HUES64 (cell line): ENCODE measurements at regions not wholly inside any gene's neighbourhood (a gene's known extent, or its start where the extent isn't known, plus 50 kb on each side); places are given as distances from the start of the nearest gene placed in this dataset.

Source experiments
- H3K27ac ChIP-seq: 2 replicates; pipeline ENCODE4 v1.7.0; 2013; ENCODE audit warnings: low read depth, low read length, inconsistent platforms
- H3K27me3 ChIP-seq: 2 replicates; pipeline ENCODE4 v1.6.1; 2013; ENCODE audit warnings: mild to moderate bottlenecking, low read length; ENCODE audit not compliant: insufficient read depth
- H3K36me3 ChIP-seq: 2 replicates; pipeline ENCODE4 v1.6.1; 2013; ENCODE audit warnings: mild to moderate bottlenecking, low read length; ENCODE audit not compliant: insufficient read depth
- H3K4me1 ChIP-seq: 2 replicates; pipeline ENCODE4 v1.6.1; 2013; ENCODE audit warnings: mild to moderate bottlenecking, low read length, moderate library complexity; ENCODE audit not compliant: insufficient read depth
- H3K4me3 ChIP-seq: 2 replicates; pipeline ENCODE4 v1.5.1; 2013; ENCODE audit warnings: mild to moderate bottlenecking, low read length, moderate library complexity
- H3K9ac ChIP-seq: 2 replicates; pipeline ENCODE4 v1.6.1; 2013; ENCODE audit warnings: mild to moderate bottlenecking, low read depth, low read length
- H3K9me3 ChIP-seq: 2 replicates; pipeline ENCODE4 v1.6.1; 2013; ENCODE audit warnings: low read depth, low read length; ENCODE audit not compliant: insufficient read depth
- WGBS: fragments of 150-250, 120-280 bp; methylation state at CpG from one replicate; pipeline ENCODE4 v1.1.7; 2013; ENCODE audit warnings: missing lambda C conversion rate; 5-methylcytosine and 5-hydroxymethylcytosine counted together

DNA sequence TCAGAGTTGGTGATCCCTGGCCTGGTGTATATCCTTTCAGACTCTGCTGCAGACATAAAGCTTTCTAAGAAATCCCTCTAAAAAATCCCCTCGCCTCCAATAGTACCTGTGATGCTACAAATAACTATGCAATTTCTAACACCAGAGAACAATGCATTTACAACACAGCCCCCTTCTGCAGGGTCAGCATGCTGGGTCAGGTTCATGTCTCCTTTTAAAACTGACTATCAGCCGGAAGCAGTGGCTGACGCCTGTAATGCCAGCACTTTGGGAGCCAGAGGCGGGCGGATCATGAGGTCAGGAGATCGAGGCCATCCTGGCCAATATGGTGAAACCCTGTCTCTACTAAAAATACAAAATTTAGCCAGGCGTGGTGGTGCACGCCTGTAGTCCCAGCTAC lies 77.0 kb upstream of the SPATA12 start:
- no peaks in the 10 kb centered on the region for H3K36me3 ChIP-seq
- H3K27me3 ChIP-seq: no peaks in the 10 kb centered on the region
- H3K9ac ChIP-seq: no peak overlapping the region
- 91% methylated on average over 8 of the region's 8 CpGs for WGBS
- H3K9me3 ChIP-seq: no peaks in the 10 kb centered on the region
- H3K27ac ChIP-seq: no peak overlapping the region
- H3K4me3 ChIP-seq: no peak overlapping the region
- H3K4me1 ChIP-seq: peaks cover 9% of the 10 kb centered on the region

DNA sequence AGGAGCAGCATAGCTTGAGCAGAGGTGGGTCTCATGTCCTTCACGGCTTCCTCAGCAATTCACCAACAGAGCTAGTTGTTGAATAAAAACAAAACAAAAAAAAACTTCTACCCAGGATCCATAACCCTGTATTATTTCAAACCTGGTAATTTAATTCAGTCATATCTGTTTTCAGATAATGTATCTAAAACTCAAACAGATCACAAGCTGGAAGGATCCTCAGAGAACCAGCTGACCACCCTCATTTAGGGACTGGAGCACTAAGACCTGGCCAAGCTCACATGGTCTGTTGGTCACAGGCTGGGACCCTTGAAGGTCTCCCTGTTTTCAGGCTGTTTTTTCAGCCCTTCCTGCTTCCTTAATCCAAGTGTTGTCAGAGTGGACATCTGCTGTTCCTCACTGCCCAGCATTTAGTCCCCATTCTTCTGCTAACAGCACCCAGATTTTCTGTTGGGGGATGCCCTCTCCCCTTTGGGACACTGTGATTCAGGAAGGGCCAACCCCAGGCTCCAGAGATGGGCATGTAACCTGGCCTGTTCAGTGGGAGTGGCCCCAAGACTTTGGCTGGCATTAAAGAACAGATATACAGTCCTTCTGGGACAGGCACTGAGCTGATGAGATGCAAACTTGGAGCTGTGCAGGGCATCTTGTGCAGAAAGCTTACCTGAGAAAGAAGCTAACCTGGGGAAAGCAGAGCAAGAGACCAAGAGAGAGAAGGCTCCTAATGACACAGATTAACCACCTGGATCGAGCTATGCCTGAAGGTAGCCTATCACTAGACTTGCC lies 78.8 kb upstream of the SPATA12 start:
- WGBS: 73% methylated on average over 2 of the region's 2 CpGs
- H3K4me1 ChIP-seq: peaks cover 9% of the 10 kb centered on the region
- H3K27ac ChIP-seq: no peak overlapping the region
- H3K9ac ChIP-seq: no peak overlapping the region
- no peaks in the 10 kb centered on the region for H3K36me3 ChIP-seq
- H3K27me3 ChIP-seq: no peaks in the 10 kb centered on the region
- H3K4me3 ChIP-seq: no peak overlapping the region
- H3K9me3 ChIP-seq: no peaks in the 10 kb centered on the region

DNA sequence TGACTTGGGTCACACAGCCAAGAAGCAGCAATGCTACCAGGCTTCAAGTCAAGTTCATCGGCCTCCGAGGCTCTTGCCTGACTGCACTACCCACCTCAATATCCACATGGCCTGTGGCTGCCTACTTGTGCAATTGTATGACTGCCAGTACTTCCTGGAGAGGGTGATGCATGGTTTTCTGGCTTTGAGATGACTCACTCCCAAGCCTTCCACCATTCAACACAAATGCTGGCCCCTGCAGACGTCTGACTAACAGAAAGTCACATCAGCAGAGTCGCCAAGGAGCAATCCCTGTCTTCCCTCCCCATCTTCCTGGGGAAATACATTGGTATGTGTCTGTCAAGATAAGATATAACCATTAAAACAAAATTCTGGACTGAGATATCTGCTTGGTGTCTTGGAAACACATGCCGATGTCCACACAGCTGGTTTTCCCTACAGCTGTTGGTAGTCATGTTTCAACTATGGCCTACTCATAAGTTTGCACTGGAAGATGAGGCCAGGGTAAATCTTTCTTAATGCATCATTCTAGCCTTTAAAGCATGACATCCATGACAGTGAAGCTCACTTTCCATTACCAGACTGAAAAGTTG lies 79.6 kb upstream of the SPATA12 start:
- Histone ChIP-seq H3K4me3 (no peak overlapping the region), H3K36me3 (no peaks in the 10 kb centered on the region), H3K27ac (no peak overlapping the region), H3K27me3 (no peaks in the 10 kb centered on the region), H3K4me1 (peaks cover 3% of the 10 kb centered on the region), H3K9ac (no peak overlapping the region), H3K9me3 (no peaks in the 10 kb centered on the region)
- 83% methylated on average over 4 of the region's 5 CpGs for WGBS

DNA sequence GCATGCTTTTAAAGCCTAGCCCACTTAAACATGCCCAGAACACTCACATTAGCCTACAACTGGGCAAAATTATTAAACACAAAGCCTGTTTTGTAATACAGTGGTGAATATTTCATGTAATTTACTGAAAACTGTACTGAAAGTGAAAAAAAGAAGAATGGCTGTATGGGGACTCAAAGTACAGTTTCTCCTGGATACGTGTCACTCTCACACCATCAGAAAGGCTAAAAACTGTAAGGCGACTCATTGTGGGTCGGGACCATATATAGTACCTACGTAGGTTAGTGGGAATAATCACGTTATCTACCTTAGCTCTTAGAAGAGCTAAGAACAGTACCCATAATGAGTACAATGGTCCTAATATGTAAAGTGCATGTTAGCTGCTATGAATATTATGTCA lies 80.2 kb upstream of the SPATA12 start:
- no peaks in the 10 kb centered on the region for H3K36me3 ChIP-seq
- H3K4me3 ChIP-seq: no peak overlapping the region
- 96% methylated on average over 5 of the region's 5 CpGs for WGBS
- no peak overlapping the region for H3K27ac ChIP-seq
- no peak overlapping the region for H3K9ac ChIP-seq
- H3K27me3 ChIP-seq: no peaks in the 10 kb centered on the region
- H3K4me1 ChIP-seq: no peaks in the 10 kb centered on the region
- H3K9me3 ChIP-seq: no peaks in the 10 kb centered on the region

DNA sequence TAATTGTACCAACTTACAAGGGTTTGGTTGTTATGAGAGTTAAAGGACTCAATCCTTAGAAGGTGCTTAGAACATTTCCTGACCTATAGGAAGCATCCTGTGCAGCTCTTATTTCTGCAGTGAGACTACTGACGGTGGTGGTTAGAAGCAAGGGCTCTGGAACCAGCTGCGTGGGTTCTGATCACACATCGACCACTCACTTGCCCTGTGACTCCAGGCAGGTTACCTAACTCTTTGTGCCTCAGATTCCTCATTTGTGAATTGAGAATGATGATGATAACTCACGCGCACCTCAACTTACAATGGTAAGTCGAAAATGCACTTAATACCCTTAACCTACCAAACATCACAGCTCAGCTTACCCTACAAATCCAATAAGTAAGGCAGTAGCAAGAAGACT lies 80.7 kb upstream of the SPATA12 start:
- H3K9me3 ChIP-seq: no peaks in the 10 kb centered on the region
- no peak overlapping the region for H3K27ac ChIP-seq
- H3K36me3 ChIP-seq: no peaks in the 10 kb centered on the region
- H3K4me3 ChIP-seq: no peak overlapping the region
- WGBS: 92% methylated on average over 6 of the region's 6 CpGs
- no peak overlapping the region for H3K9ac ChIP-seq
- H3K4me1 ChIP-seq: no peaks in the 10 kb centered on the region
- H3K27me3 ChIP-seq: no peaks in the 10 kb centered on the region

DNA sequence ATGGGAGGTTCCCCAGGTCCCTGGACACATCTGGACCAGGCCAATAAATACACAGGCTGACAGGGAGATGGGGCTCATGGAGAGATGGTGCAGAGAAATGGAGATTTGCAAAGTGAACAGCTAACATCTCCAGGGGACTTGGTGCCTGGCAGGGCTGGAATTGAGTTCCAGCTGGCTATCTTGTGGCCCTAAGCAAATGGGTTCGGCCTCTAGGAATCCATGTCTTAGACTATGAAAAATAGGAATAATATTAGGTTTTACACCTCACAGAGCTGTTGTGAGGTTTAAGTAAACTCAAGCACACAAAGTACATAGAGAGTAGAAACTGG lies 82.9 kb upstream of the SPATA12 start:
- Histone ChIP-seq H3K36me3 (no peaks in the 10 kb centered on the region), H3K27me3 (no peaks in the 10 kb centered on the region), H3K9ac (no peak overlapping the region), H3K4me1 (peaks cover 4% of the 10 kb centered on the region; the same call in 1 of the 2 replicates), H3K9me3 (no peaks in the 10 kb centered on the region), H3K4me3 (no peak overlapping the region), H3K27ac (no peak overlapping the region)
- 100% methylated on average over 1 of the region's 1 CpG for WGBS

DNA sequence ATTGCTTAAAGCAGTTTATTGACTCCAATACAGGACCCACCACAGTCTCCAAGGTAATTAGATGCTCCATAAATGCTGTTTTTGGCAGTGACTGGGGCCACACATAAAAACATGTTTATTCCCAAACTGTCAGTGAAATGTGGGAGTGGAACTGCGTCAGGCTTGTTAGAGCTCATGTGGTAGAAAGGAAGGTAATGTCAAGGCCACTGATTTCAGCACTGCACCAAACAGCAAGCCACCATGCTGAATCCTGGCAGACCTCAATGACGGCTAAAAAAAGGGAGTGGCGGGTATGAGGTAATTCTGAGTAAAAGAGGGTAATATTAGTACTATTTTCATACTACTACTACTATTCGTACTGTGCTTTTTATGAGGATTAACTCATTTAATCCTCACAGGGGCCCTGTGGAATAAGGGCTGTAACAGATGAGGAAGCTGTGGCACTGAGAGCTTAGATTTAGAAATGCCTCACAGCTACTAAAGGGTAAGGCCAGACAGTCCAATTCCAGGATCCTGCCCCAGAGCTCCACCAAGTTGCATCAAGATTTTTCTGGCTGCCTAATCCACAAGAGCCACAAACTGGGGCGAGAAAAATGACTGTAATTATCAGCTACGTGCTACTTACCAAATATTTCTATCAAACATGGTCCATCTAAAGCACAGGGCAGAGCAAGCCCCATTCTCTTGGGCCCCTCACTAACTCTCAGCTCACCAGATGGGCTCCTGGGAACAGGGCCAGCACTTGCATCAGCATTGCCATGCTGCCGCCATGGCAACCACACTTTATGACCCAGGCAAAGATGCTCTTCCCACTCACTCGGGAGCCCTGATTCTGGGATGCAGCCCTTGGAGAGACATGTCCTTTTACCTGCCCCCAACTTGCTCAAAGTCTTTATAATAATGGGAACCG lies 83.6 kb upstream of the SPATA12 start:
- peaks cover 4% of the 10 kb centered on the region; the same call in 1 of the 2 replicates for H3K4me1 ChIP-seq
- no peak overlapping the region for H3K4me3 ChIP-seq
- no peaks in the 10 kb centered on the region for H3K9me3 ChIP-seq
- H3K36me3 ChIP-seq: no peaks in the 10 kb centered on the region
- no peak overlapping the region for H3K9ac ChIP-seq
- WGBS: 93% methylated on average over 6 of the region's 9 CpGs
- no peaks in the 10 kb centered on the region for H3K27me3 ChIP-seq
- no peak overlapping the region for H3K27ac ChIP-seq

DNA sequence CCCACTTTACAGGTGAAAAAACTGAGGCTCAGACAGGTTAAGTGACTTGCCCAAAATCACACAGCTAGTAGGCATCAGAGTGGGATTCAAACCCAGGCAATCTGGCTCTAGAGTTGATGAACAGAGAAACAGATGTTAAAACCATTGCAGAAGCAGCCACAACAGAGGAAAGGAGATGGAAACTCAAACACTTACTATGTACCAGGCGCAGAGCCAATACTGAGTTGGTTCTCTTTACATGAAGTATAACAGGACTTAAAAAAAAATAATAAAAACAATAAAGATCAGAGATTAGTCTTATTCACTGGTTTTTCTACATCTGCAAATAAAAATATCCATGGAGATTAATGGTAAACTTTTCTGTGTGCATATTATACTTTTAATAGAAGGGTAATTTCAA lies 84.9 kb upstream of the SPATA12 start:
- WGBS: no CpG with 5 or more reads among the region's 1 CpG

DNA sequence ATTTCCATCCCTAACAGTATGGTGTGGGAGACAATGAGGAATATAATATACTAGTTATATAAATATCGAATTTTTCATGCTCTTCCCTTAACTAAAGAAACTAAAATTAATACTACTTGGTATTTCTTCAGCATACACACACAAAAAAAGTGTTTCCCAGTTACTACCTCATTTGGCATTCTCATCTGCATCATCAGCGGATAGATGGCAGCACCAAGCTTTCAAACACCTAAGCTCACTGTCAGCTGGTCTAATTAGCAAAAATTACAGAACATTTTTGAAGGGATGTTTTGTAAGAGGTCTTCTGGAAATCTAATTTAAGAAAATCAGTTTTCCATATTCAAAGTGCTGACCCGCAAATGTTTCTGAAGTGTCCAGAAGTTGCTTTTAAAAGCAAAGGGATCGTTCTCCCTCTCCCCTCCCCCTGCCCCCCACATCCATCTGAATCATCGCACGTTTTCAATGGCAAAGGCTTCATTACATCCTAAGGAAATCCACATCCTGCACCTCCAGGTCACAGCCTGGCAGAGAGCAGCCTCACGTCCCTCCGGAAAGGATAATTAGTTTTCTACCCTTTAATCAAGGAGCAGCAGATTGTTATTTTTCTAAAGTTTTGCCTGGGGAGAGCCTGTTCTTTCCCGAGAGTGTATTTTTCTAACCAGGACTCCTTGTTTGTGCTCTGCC lies 86.1 kb upstream of the SPATA12 start:
- no peak overlapping the region for H3K9ac ChIP-seq

More for the DNA sequence above, 84.9 kb upstream of the SPATA12 start:
- Histone ChIP-seq H3K9me3 (no peaks in the 10 kb centered on the region), H3K27ac (no peak overlapping the region), H3K4me3 (no peak overlapping the region), H3K36me3 (no peaks in the 10 kb centered on the region), H3K27me3 (no peaks in the 10 kb centered on the region), H3K9ac (no peak overlapping the region), H3K4me1 (peaks cover 4% of the 10 kb centered on the region; the same call in 1 of the 2 replicates)

DNA sequence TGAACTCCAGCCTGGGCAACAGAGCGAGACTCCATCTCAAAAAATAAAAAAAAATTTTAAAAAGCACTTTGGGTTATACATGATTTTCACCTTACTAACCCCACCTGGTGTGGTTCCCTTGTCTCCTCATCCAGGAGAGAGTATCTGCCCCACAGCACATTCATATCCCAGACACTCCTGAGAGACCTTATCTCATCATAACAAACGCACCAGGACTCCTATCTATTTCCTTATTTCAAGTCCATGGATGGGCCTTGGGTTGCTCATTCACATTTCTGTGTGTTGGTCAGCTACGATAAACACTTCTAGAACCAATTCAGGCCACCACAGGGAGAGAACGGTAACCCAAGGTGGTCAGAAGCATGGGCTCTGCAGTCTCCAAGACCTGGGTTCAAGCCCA lies 88.6 kb upstream of the SPATA12 start:
- no peak overlapping the region for H3K9ac ChIP-seq

More for the DNA sequence above, 86.1 kb upstream of the SPATA12 start:
- Histone ChIP-seq H3K36me3 (no peaks in the 10 kb centered on the region), H3K4me1 (peaks cover 4% of the 10 kb centered on the region; the same call in 1 of the 2 replicates), H3K4me3 (no peak overlapping the region), H3K27ac (no peak overlapping the region), H3K27me3 (no peaks in the 10 kb centered on the region), H3K9me3 (no peaks in the 10 kb centered on the region)
- WGBS: 69% methylated on average over 9 of the region's 9 CpGs

More for the DNA sequence above, 88.6 kb upstream of the SPATA12 start:
- Histone ChIP-seq H3K27me3 (no peaks in the 10 kb centered on the region), H3K4me1 (peaks cover 4% of the 10 kb centered on the region; the same call in 1 of the 2 replicates), H3K36me3 (no peaks in the 10 kb centered on the region), H3K27ac (no peak overlapping the region), H3K4me3 (no peak overlapping the region), H3K9me3 (no peaks in the 10 kb centered on the region)
- 95% methylated on average over 4 of the region's 4 CpGs for WGBS
